HG03135 (cell line): ENCODE measurements at regions not wholly inside any gene's neighbourhood (a gene's known extent, or its start where the extent isn't known, plus 50 kb on each side); places are given as distances from the start of the nearest gene placed in this dataset.
A peak's percentile ranks its signal among the peaks of the same experiment; 100 is the strongest.
"Not testable (repeated sequence)": the region's sequence is repeated elsewhere in the genome, so short reads cannot be mapped to it uniquely, and the experiment has no call there.

Experiments
- ATAC-seq: cut with Tn5 transposase; IDR thresholded peaks from one replicate; pipeline ENCODE4 v1.9.1; 2021; ENCODE audit warnings: mild to moderate bottlenecking, moderate library complexity; ENCODE audit not compliant: unreplicated experiment

GRCh38 chr4:186813377-186814068 is 89.9 kb upstream of the FAT1 start:
- ATAC-seq: no peak

GRCh38 chr4:186814535-186815070 is 90.9 kb upstream of the FAT1 start:
- no peak for ATAC-seq

GRCh38 chr4:186819342-186820086 is 95.9 kb upstream of the FAT1 start:
- no peak for ATAC-seq

GRCh38 chr4:186820391-186820891 is 96.8 kb upstream of the FAT1 start:
- no peak for ATAC-seq

GRCh38 chr4:186823989-186824388 is 100.3 kb upstream of the FAT1 start:
- ATAC-seq: no peak

- no peak for ATAC-seq
Observed at GRCh38 chr4:186825069-186825468, 101.4 kb upstream of the FAT1 start.

- no peak for ATAC-seq
Observed at GRCh38 chr4:186826006-186826405, 102.3 kb upstream of the FAT1 start.

GRCh38 chr4:186826846-186827533 is 103.3 kb upstream of the FAT1 start:
- no peak for ATAC-seq

GRCh38 chr4:186827534-186827897 is 103.9 kb upstream of the FAT1 start:
- no peak for ATAC-seq

GRCh38 chr4:186829097-186829496 is 105.4 kb upstream of the FAT1 start:
- no peak for ATAC-seq

GRCh38 chr4:186829740-186830449 is 106.2 kb upstream of the FAT1 start:
- ATAC-seq: no peak

- ATAC-seq: no peak
Observed at GRCh38 chr4:186831574-186831973, 107.9 kb upstream of the FAT1 start.

GRCh38 chr4:186832906-186833305 is 109.2 kb upstream of the FAT1 start:
- ATAC-seq: no peak

GRCh38 chr4:186837463-186837862 is 113.8 kb upstream of the FAT1 start:
- not testable (repeated sequence) for ATAC-seq

- ATAC-seq: no peak
Observed at GRCh38 chr4:186838295-186838694, 114.6 kb upstream of the FAT1 start.

GRCh38 chr4:186839122-186840037 is 115.7 kb upstream of the FAT1 start:
- ATAC-seq: peak; percentile 77

GRCh38 chr4:186840222-186840701 is 116.6 kb upstream of the FAT1 start:
- no peak for ATAC-seq

GRCh38 chr4:186840771-186841301 is 117.2 kb upstream of the FAT1 start:
- no peak for ATAC-seq

GRCh38 chr4:186844059-186844681 is 120.5 kb upstream of the FAT1 start:
- no peak for ATAC-seq
